Gastrocnemius medialis (tissue), 4 donors: ENCODE measurements at regions not wholly inside any gene's neighbourhood (a gene's known extent, or its start where the extent isn't known, plus 50 kb on each side); places are given as distances from the start of the nearest gene placed in this dataset.

Experiments
- ATAC-seq, 2 donors: fragments of 150-250 bp; one replicate each; pipeline ENCODE4 v1.9.1; 2016
- DNase-seq, 2 donors: peaks; one replicate each; pipeline ENCODE4 v3.0.0-alpha.2; 2019
- H3K27ac ChIP-seq, 4 donors: fragments of 200-600 bp; sonication (generic); 1 replicate in 1 of 4; 2 replicates in 3 of 4; pipeline ENCODE4 v1.5.1; 2016 to 2018; ENCODE audit warnings: mild to moderate bottlenecking in 2 of 4, moderate library complexity in 1 of 4
- H3K27me3 ChIP-seq, 3 donors: fragments of 200-600 bp; sonication (generic) in 2 of 3; 1 replicate in 1 of 3; 2 replicates in 2 of 3; pipeline versions ENCODE4 v1.5.1 to v1.6.0; 2016 to 2019; ENCODE audit warnings: mild to moderate bottlenecking in 1 of 3, moderate library complexity in 1 of 3
- H3K36me3 ChIP-seq, 2 donors: fragments of 200-600 bp; sonication (generic) in 1 of 2; one replicate each; pipeline ENCODE4 v1.5.1; 2017 to 2018
- H3K4me1 ChIP-seq, 2 donors: fragments of 200-600 bp; sonication (generic) in 1 of 2; one replicate each; pipeline ENCODE4 v1.5.1; 2016 to 2017; ENCODE audit warnings: mild to moderate bottlenecking in 2 of 2
- H3K4me3 ChIP-seq, 4 donors: fragments of 200-600 bp; sonication (generic) in 3 of 4; 1 replicate in 1 of 4; 2 replicates in 3 of 4; pipeline ENCODE4 v1.5.1; 2016 to 2019; ENCODE audit warnings: mild to moderate bottlenecking in 2 of 4
- H3K9me3 ChIP-seq, 3 donors: fragments of 200-600 bp; sonication (generic) in 2 of 3; 1 replicate in 1 of 3; 2 replicates in 2 of 3; pipeline ENCODE4 v1.5.1; 2016 to 2019
- POLR2A ChIP-seq, 2 donors: fragments of 450-650 bp; IDR thresholded peaks; one replicate each; pipeline ENCODE4 v1.6.1; 2017; ENCODE audit warnings: antibody characterized with exemption in 2 of 2, mild to moderate bottlenecking in 2 of 2, moderate library complexity in 2 of 2
- in situ Hi-C, 4 donors: fragments of 200-750 bp; cut with MboI; loops; one replicate each; pipeline versions ENCODE4 v1.15.0 to v1.8.0; 2017; ENCODE audit warnings: low sequenced_read_pairs in 4 of 4
- intact Hi-C: fragments of 100-400 bp; cut with DNase I; formaldehyde crosslinking; loops from one replicate; pipeline ENCODE4 v1.15.1; 2023; ENCODE audit warnings: low total_unique reads
- TF ChIP-seq, protein P1 (sequence below), 5 experiments: fragments of 450-650 bp in 3 of 5; fragments of 200-600 bp in 2 of 5; sonication (generic) in 2 of 5; IDR thresholded peaks in 4 of 5; conservative IDR thresholded peaks in 1 of 5; 1 replicate in 4 of 5; 2 replicates in 1 of 5; pipeline ENCODE4 v1.5.1; 2016 to 2019; ENCODE audit warnings: antibody characterized with exemption in 5 of 5, mild to moderate bottlenecking in 3 of 5, moderate library complexity in 3 of 5

DNA sequence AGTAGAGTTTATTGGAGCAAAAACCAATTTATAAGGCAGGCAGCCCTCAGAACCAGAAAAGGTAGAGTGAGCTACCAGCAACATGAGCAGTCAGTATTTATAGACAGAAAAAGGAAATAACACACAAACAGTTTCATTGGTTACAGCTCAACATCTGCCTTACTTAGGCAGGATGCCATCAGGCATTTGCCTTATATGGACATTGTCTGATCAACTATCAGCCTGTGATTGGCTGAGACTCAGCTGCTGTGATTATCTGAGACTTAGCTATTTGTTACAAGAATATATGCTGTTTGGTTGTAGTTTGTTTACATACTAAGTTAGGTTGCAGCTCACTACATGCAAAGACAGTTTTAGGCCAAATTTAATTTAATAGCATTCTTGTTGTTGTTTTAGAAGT lies 60.4 kb upstream of the CDK1 start:
- Histone ChIP-seq H3K36me3 (no peaks in the 10 kb centered on the region), H3K27me3 (no peaks in the 10 kb centered on the region), H3K4me1 (no peaks in the 10 kb centered on the region), H3K27ac (no peak overlapping the region), H3K9me3 (no peaks in the 10 kb centered on the region), H3K4me3 (no peak overlapping the region)
- no peak for DNase-seq
- in situ Hi-C loops = no loop called here
- TF ChIP-seq, protein P1, sequence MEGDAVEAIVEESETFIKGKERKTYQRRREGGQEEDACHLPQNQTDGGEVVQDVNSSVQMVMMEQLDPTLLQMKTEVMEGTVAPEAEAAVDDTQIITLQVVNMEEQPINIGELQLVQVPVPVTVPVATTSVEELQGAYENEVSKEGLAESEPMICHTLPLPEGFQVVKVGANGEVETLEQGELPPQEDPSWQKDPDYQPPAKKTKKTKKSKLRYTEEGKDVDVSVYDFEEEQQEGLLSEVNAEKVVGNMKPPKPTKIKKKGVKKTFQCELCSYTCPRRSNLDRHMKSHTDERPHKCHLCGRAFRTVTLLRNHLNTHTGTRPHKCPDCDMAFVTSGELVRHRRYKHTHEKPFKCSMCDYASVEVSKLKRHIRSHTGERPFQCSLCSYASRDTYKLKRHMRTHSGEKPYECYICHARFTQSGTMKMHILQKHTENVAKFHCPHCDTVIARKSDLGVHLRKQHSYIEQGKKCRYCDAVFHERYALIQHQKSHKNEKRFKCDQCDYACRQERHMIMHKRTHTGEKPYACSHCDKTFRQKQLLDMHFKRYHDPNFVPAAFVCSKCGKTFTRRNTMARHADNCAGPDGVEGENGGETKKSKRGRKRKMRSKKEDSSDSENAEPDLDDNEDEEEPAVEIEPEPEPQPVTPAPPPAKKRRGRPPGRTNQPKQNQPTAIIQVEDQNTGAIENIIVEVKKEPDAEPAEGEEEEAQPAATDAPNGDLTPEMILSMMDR (IDR thresholded peaks at IDR 0.05 in 4 of 5, conservative IDR thresholded peaks at IDR 0.05 in 1 of 5) = no peak
- TF ChIP-seq POLR2A (IDR thresholded peaks at IDR 0.05) = no peak
- no peak for ATAC-seq
- intact Hi-C loops = no loop called here

DNA sequence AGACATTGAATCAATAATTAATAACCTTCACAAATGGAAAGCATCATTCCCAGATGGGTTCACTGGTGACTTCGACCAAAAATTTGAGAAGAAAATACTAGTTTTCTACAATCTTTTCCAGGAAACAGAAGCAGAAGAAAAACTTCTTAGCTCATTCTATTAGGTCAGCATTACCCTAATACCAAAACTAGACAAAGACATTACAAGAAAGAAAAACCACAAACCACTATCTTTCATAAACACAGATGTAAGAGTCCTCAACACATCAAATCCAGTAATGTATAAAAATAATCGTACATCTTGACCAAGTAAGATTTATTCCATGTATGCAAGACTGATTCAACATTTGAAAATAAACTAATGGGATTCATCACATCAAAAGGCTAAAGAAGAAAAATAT lies 64.0 kb upstream of the CDK1 start:
- no peak for DNase-seq
- intact Hi-C loops (no loop called here), in situ Hi-C loops (no loop called here)
- Histone ChIP-seq H3K27ac (no peak overlapping the region), H3K36me3 (no peaks in the 10 kb centered on the region), H3K9me3 (no peaks in the 10 kb centered on the region), H3K4me1 (no peaks in the 10 kb centered on the region), H3K27me3 (no peaks in the 10 kb centered on the region), H3K4me3 (no peak overlapping the region)
- no peak for ATAC-seq
- TF ChIP-seq, protein P1 (IDR thresholded peaks at IDR 0.05 in 4 of 5, conservative IDR thresholded peaks at IDR 0.05 in 1 of 5) = no peak
- TF ChIP-seq POLR2A (IDR thresholded peaks at IDR 0.05) = no peak

DNA sequence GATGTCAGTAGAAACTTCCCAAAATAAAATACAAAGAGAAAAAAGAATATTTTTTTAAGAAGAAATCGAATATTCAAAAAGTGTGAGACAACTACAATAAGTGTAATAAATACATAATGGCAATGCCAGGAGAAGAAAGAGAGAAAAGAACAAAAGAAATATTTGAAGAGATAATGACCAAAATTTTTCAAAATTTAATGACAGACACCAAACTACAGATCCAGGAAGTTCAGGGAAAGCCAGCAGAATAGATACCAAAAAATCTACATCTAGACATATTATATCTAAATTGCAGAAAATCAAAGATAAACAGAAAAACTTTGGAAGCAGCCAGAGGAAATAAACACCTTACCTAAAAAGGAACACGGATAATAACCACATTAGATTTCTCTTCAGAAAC lies 66.8 kb upstream of the CDK1 start:
- no peaks in the 10 kb centered on the region for H3K36me3 ChIP-seq
- in situ Hi-C loops = no loop called here
- DNase-seq (no peak), ATAC-seq (no peak)
- no peaks in the 10 kb centered on the region for H3K9me3 ChIP-seq
- H3K4me1 ChIP-seq = no peaks in the 10 kb centered on the region
- no peak overlapping the region for H3K27ac ChIP-seq
- no peak overlapping the region for H3K4me3 ChIP-seq
- no peaks in the 10 kb centered on the region for H3K27me3 ChIP-seq
- intact Hi-C loops = no loop called here
- no peak for TF ChIP-seq POLR2A (IDR thresholded peaks at IDR 0.05)
- TF ChIP-seq, protein P1 (IDR thresholded peaks at IDR 0.05 in 4 of 5, conservative IDR thresholded peaks at IDR 0.05 in 1 of 5) = no peak

DNA sequence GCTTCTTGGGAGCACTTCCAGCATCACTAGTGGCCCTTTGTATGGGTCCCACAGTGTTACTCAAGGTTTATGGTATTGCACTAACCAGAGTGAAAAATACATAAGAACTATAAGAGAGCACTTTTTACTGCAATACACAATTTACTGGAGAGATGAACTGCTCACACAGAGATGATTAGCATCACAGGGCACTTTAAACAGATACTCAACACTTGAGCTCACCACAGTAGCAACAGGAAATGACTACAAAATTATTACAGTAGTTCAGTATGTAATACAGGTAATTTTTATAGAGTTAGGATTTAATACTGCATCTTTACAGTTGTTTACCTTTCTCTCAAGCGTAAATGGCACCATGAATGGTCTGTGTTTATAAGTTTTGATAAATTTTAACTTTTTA lies 68.2 kb upstream of the CDK1 start:
- TF ChIP-seq, protein P1 (IDR thresholded peaks at IDR 0.05 in 4 of 5, conservative IDR thresholded peaks at IDR 0.05 in 1 of 5) = no peak
- no peak for TF ChIP-seq POLR2A (IDR thresholded peaks at IDR 0.05)
- H3K27me3 ChIP-seq = no peaks in the 10 kb centered on the region
- ATAC-seq (no peak), DNase-seq (no peak)
- H3K4me1 ChIP-seq = no peaks in the 10 kb centered on the region
- intact Hi-C loops = no loop called here
- no peaks in the 10 kb centered on the region for H3K36me3 ChIP-seq
- no peak overlapping the region for H3K27ac ChIP-seq
- no peaks in the 10 kb centered on the region for H3K9me3 ChIP-seq
- in situ Hi-C loops = no loop called here
- no peak overlapping the region for H3K4me3 ChIP-seq

DNA sequence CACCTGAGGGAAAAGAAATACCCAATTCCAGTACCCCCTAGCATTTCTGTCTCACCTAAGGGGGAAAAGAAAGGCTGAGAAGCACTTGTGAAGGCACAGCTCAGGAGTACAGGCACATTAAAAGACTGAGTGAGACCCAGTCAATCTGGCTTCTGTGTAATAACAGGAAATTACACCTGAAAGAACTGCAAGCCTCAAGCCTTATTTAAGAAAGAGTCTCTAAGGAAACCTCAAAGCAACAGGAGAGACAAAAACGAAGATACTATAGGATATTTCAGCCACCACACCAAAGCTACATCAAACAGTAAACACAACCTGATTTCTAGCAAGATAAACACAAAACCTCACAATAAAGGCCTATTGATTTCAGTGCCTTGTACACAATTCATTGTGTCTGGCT lies 69.6 kb upstream of the CDK1 start:
- TF ChIP-seq, protein P1 (IDR thresholded peaks at IDR 0.05 in 4 of 5, conservative IDR thresholded peaks at IDR 0.05 in 1 of 5) = no peak
- no peak for TF ChIP-seq POLR2A (IDR thresholded peaks at IDR 0.05)
- H3K27me3 ChIP-seq = no peaks in the 10 kb centered on the region
- in situ Hi-C loops = no loop called here
- intact Hi-C loops = no loop called here
- H3K36me3 ChIP-seq = no peaks in the 10 kb centered on the region
- DNase-seq (no peak), ATAC-seq (no peak)
- H3K4me1 ChIP-seq = no peaks in the 10 kb centered on the region
- H3K4me3 ChIP-seq = no peak overlapping the region
- H3K27ac ChIP-seq = no peak overlapping the region
- no peaks in the 10 kb centered on the region for H3K9me3 ChIP-seq
